ENCODE measurements at regions not wholly inside any gene's neighbourhood (a gene's known extent, or its start where the extent isn't known, plus 50 kb on each side); places are given as distances from the start of the nearest gene placed in this dataset.

GRCh38 chr9:102700936-102701335, 294.2 kb upstream of the CYLC2 start:
- no peak for DNase-seq
- no peak overlapping the region for H3K4me3 ChIP-seq
- peaks cover 0 to 8% (median 0%) of the 10 kb centered on the region in 11 donors for H3K9me3 ChIP-seq
- H3K27ac ChIP-seq: no peak overlapping the region
- 50 to 63% methylated on average over 5 of the region's 5 CpGs for WGBS, 2 donors
- no peak for ATAC-seq
- no peaks in the 10 kb centered on the region for H3K4me1 ChIP-seq
- intact Hi-C loops (cut with DNase I): no loop called here
- TF ChIP-seq, protein P1, sequence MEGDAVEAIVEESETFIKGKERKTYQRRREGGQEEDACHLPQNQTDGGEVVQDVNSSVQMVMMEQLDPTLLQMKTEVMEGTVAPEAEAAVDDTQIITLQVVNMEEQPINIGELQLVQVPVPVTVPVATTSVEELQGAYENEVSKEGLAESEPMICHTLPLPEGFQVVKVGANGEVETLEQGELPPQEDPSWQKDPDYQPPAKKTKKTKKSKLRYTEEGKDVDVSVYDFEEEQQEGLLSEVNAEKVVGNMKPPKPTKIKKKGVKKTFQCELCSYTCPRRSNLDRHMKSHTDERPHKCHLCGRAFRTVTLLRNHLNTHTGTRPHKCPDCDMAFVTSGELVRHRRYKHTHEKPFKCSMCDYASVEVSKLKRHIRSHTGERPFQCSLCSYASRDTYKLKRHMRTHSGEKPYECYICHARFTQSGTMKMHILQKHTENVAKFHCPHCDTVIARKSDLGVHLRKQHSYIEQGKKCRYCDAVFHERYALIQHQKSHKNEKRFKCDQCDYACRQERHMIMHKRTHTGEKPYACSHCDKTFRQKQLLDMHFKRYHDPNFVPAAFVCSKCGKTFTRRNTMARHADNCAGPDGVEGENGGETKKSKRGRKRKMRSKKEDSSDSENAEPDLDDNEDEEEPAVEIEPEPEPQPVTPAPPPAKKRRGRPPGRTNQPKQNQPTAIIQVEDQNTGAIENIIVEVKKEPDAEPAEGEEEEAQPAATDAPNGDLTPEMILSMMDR (IDR thresholded peaks at IDR 0.05): no peak
- H3K36me3 ChIP-seq: no peaks in the 10 kb centered on the region
- H3K27me3 ChIP-seq: no peaks in the 10 kb centered on the region

DNA sequence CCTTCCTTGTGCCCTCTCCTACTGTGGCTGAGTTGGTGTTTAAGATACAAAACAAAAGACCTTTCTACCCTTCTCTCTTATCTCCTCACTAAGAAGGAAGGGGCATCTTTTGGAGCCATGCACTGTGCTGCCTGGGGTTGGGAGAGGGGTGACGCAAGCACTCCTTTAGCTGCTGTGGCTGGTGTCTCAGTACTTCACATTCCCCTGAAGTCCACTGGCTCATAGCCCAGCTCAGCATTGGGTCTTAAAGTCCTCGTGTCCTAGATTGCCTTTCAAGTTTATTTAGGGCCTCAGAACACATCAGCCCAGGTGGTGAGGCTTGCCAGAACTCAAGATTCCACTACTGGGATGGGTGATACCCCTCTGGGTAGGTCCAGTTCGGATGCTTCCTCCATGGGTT, 325.9 kb upstream of the CYLC2 start:
- 43 to 44% methylated on average over 3 of the region's 3 CpGs for WGBS, 2 donors
- H3K4me1 ChIP-seq: no peaks in the 10 kb centered on the region
- TF ChIP-seq, protein P1 (IDR thresholded peaks at IDR 0.05): no peak
- H3K9me3 ChIP-seq: peaks cover 0 to 5% (median 0%) of the 10 kb centered on the region in 11 donors
- intact Hi-C loops (cut with DNase I): no loop called here
- ATAC-seq: peak in 2 of 8 donors; percentile 67 to 74
- no peak overlapping the region for H3K27ac ChIP-seq
- no peaks in the 10 kb centered on the region for H3K36me3 ChIP-seq
- H3K27me3 ChIP-seq: no peaks in the 10 kb centered on the region
- H3K4me3 ChIP-seq: no peak overlapping the region
- no peak for DNase-seq

DNA sequence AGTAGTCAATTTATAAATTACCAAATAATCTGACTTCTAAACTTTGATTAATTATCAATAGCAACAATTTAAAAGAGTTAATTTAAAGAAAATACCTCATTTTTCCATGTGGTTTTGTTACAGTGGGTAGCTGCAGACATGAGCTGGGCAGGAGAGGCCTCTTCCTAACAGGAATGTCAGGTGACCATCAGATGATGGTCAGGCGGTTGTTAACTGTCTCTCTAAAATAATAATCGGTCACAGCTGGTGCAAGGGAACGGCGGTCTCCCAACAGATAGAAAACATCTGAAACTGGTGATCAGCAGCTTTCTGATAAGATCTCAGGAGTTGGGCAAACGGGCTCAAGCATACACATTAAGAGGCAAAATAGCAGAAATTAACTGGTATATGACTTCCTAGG, 342.7 kb upstream of the CYLC2 start:
- 80 to 84% methylated on average over 5 of the region's 5 CpGs for WGBS, 2 donors
- TF ChIP-seq, protein P1 (IDR thresholded peaks at IDR 0.05): no peak
- H3K4me3 ChIP-seq: no peak overlapping the region
- no peaks in the 10 kb centered on the region for H3K36me3 ChIP-seq
- H3K9me3 ChIP-seq: no peaks in the 10 kb centered on the region
- H3K27ac ChIP-seq: no peak overlapping the region
- DNase-seq: no peak
- H3K4me1 ChIP-seq: no peaks in the 10 kb centered on the region
- H3K27me3 ChIP-seq: no peaks in the 10 kb centered on the region
- intact Hi-C loops (cut with DNase I): no loop called here
- no peak for ATAC-seq

DNA sequence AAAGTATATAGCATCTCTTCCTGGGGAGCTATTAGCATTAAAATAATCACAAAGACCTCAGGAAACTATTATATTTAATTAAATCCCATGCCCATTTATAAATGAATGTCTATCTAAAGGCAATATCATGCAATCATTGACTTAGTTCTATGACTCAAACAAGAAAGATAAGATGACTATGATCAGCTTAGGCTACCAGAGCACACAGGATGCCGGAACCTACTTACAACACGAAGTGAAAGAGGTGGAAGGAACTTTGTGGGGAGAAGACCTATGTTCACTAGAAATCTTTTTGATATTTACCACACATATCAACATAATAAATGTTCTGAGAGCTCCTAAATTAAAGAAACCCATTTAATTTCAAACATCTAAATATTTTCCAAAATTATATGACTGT, 344.2 kb upstream of the CYLC2 start:
- H3K36me3 ChIP-seq: no peaks in the 10 kb centered on the region
- WGBS, 2 donors: 79 to 89% methylated on average over 2 of the region's 2 CpGs
- no peaks in the 10 kb centered on the region for H3K4me1 ChIP-seq
- H3K27ac ChIP-seq: no peak overlapping the region
- no peaks in the 10 kb centered on the region for H3K9me3 ChIP-seq
- TF ChIP-seq, protein P1 (IDR thresholded peaks at IDR 0.05): no peak
- intact Hi-C loops (cut with DNase I): no loop called here
- no peak for DNase-seq
- no peaks in the 10 kb centered on the region for H3K27me3 ChIP-seq
- ATAC-seq: no peak
- H3K4me3 ChIP-seq: no peak overlapping the region

DNA sequence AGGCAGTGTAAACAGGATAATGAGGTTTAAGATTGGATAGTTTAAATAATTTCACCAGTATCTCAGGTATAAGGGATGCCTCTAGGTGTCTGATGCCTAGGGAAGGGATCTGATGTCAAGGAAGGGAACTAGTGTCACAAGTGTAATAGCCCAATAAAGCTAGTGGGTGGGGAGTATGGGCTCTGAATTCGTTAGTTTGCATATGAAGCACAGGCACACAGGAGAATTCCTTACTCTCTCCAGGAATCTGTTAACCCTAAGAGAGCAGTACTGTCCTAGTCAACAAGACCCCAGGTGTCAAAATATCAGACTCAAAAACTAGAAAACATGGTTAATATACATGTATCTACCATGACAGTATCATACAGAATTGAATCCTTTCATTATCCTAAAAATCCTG, 352.5 kb upstream of the CYLC2 start:
- no peak overlapping the region for H3K27ac ChIP-seq
- TF ChIP-seq, protein P1 (IDR thresholded peaks at IDR 0.05): no peak
- intact Hi-C loops (cut with DNase I): no loop called here
- ATAC-seq: no peak
- H3K9me3 ChIP-seq: no peaks in the 10 kb centered on the region
- WGBS, 2 donors: 36 to 47% methylated on average over 1 of the region's 1 CpG
- H3K36me3 ChIP-seq: no peaks in the 10 kb centered on the region
- H3K27me3 ChIP-seq: no peaks in the 10 kb centered on the region
- no peak for DNase-seq
- no peaks in the 10 kb centered on the region for H3K4me1 ChIP-seq
- no peak overlapping the region for H3K4me3 ChIP-seq
